Smooth muscle cell (in vitro differentiated cells): ENCODE measurements at regions not wholly inside any gene's neighbourhood (a gene's known extent, or its start where the extent isn't known, plus 50 kb on each side); places are given as distances from the start of the nearest gene placed in this dataset.

Experiments
- DNase-seq: peaks from one replicate; lab custom pipeline; 2025; ENCODE audit not compliant: unreplicated experiment; lab: John Stamatoyannopoulos, UW
- H2AFZ ChIP-seq: fragments of 200-600 bp; sonication (generic); 2 replicates; pipeline ENCODE4 v1.6.0; 2016; ENCODE audit warnings: antibody characterized with exemption, low read depth, mild to moderate bottlenecking
- H3F3A ChIP-seq: fragments of 200-600 bp; sonication (generic); 2 replicates; pipeline ENCODE4 v1.6.0; 2017; ENCODE audit warnings: antibody characterized with exemption, low read depth
- H3K27ac ChIP-seq: fragments of 200-600 bp; sonication (generic); 2 replicates; pipeline ENCODE4 v1.5.1; 2016; ENCODE audit warnings: low read depth, mild to moderate bottlenecking
- H3K27me3 ChIP-seq: fragments of 200-600 bp; sonication (generic); 2 replicates; pipeline ENCODE4 v1.6.1; 2016; ENCODE audit warnings: low read depth, mild to moderate bottlenecking
- H3K36me3 ChIP-seq: fragments of 200-600 bp; sonication (generic); 2 replicates; pipeline ENCODE4 v1.5.1; 2016; ENCODE audit warnings: low read depth
- H3K4me1 ChIP-seq: fragments of 200-600 bp; sonication (generic); 2 replicates; pipeline ENCODE4 v1.5.1; 2016; ENCODE audit warnings: low read depth
- H3K4me2 ChIP-seq: fragments of 200-600 bp; sonication (generic); 2 replicates; pipeline ENCODE4 v1.6.0; 2016; ENCODE audit warnings: mild to moderate bottlenecking
- H3K4me3 ChIP-seq: fragments of 200-600 bp; sonication (generic); 2 replicates; pipeline ENCODE4 v1.5.1; 2016; ENCODE audit warnings: mild to moderate bottlenecking
- H3K79me2 ChIP-seq: fragments of 200-600 bp; sonication (generic); 2 replicates; pipeline ENCODE4 v1.6.0; 2016; ENCODE audit warnings: low read depth, mild to moderate bottlenecking
- H3K9ac ChIP-seq: fragments of 200-600 bp; sonication (generic); 2 replicates; pipeline ENCODE4 v1.6.0; 2016; ENCODE audit warnings: low read depth
- H3K9me3 ChIP-seq: fragments of 200-600 bp; sonication (generic); replicated peaks from 2 replicates; pipeline ENCODE4 v1.5.1; 2016; ENCODE audit warnings: low read depth
- H4K20me1 ChIP-seq: fragments of 200-600 bp; sonication (generic); 2 replicates; pipeline ENCODE4 v1.6.0; 2016; ENCODE audit warnings: low read depth
- CTCF ChIP-seq: fragments of 200-600 bp; sonication (generic); IDR thresholded peaks from 2 replicates; pipeline ENCODE4 v1.5.1; 2017; ENCODE audit warnings: borderline replicate concordance, mild to moderate bottlenecking, antibody characterized with exemption; ENCODE audit not compliant: insufficient read depth, poor library complexity, severe bottlenecking
- WGBS: methylation state at CpG from one replicate; pipeline ENCODE4 v1.1.7; 2016; ENCODE audit warnings: low lambda C conversion rate; 5-methylcytosine and 5-hydroxymethylcytosine counted together

DNA sequence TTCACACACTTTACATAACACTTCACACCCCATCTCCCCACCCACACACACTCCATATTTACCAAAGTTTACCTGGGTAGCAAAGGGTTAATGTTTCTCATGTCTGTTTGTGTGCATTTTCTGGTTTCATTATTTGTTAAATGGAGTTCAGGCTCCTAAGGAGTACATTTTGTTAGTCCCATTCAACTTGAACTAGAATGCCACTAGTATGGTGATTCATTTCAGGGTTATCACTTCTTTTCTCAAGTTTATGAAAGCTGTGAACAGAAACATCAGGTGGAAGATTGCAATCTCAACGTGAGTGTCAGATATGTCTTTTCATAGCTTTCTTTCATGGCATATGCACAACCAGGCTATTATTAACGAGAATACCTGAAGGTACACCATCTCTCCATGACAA is 1027.5 kb downstream of the GATA3 start:
- Histone ChIP-seq H3K4me3 (no peak overlapping the region), H3K9ac (no peak overlapping the region), H3K36me3 (no peaks in the 10 kb centered on the region), H3K4me1 (no peaks in the 10 kb centered on the region), H3K27ac (no peak overlapping the region), H3K9me3 (no peaks in the 10 kb centered on the region), H3K79me2 (no peaks in the 10 kb centered on the region), H3F3A (no peaks in the 10 kb centered on the region), H2AFZ (no peak overlapping the region), H3K27me3 (no peaks in the 10 kb centered on the region), H3K4me2 (no peak overlapping the region), H4K20me1 (no peaks in the 10 kb centered on the region)
- no peak for DNase-seq
- TF ChIP-seq CTCF: no peak
- WGBS: 56% methylated on average over 2 of the region's 2 CpGs

- no peak for DNase-seq
- TF ChIP-seq CTCF: no peak
- Histone ChIP-seq H3K27me3 (peaks cover 6% of the 10 kb centered on the region), H2AFZ (no peak overlapping the region), H3K4me3 (no peak overlapping the region), H3K9me3 (no peaks in the 10 kb centered on the region), H3F3A (no peaks in the 10 kb centered on the region), H3K36me3 (no peaks in the 10 kb centered on the region), H3K4me1 (no peaks in the 10 kb centered on the region), H3K27ac (no peak overlapping the region), H4K20me1 (no peaks in the 10 kb centered on the region), H3K79me2 (no peaks in the 10 kb centered on the region), H3K4me2 (no peak overlapping the region), H3K9ac (no peak overlapping the region)
- 77% methylated on average over 3 of the region's 3 CpGs for WGBS
Measured at GRCh38 chr10:9091530-9092093, 1037.1 kb downstream of the GATA3 start.

- WGBS: 83% methylated on average over 4 of the region's 4 CpGs
- no peaks in the 10 kb centered on the region for H3F3A ChIP-seq
Measured at GRCh38 chr10:9096288-9096687, 1041.8 kb downstream of the GATA3 start.

More at GRCh38 chr10:9096288-9096687, 1041.8 kb downstream of the GATA3 start:
- no peak overlapping the region for H3K9ac ChIP-seq
- H4K20me1 ChIP-seq: no peaks in the 10 kb centered on the region
- H3K4me2 ChIP-seq: no peak overlapping the region
- peaks cover 8% of the 10 kb centered on the region for H3K4me1 ChIP-seq
- no peak for TF ChIP-seq CTCF
- no peak overlapping the region for H2AFZ ChIP-seq
- peaks cover 8% of the 10 kb centered on the region for H3K27me3 ChIP-seq
- no peak overlapping the region for H3K27ac ChIP-seq
- H3K79me2 ChIP-seq: no peaks in the 10 kb centered on the region
- no peaks in the 10 kb centered on the region for H3K9me3 ChIP-seq
- H3K4me3 ChIP-seq: no peak overlapping the region
- DNase-seq: no peak
- H3K36me3 ChIP-seq: no peaks in the 10 kb centered on the region
